ENCODE measurements at regions not wholly inside any gene's neighbourhood (a gene's known extent, or its start where the extent isn't known, plus 50 kb on each side); places are given as distances from the start of the nearest gene placed in this dataset.

DNA sequence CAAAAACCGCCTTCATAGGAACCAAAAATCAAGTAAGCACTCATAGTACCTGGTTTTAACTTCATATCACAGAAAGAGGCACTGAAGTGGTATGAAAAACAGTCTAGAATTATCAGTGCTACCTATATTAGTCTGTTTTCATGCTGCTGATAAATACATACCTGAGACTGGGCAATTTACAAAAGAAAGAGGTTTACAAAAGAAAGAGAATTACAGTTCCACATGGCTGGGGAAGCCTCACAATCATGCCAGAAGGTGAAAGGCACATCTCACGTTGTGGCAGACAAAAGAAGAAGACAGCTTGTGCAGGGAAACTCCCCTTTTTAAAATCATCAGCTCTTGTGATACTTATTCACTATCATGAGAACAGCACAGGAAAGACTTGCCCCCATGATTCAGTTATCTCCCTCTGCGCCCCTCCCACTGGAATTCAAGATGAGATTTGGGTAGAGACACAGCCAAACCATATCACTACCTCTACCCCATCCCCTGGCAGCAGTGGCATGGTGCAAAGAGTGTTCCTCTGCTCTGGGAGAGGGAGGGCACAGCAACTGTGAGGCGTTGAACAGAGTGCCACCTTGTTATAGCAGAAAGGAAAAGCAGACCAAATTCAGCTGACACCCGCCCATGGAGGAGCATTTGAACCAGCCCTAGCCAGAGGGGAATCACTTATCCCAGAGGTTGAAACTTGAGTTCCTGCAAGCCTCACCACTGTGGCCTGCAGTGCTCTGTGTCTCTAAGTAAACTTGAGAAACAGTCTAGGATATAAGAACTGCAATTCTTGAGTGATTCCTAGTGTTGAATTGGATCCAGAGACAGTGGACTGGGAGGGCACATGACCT lies 61.9 kb upstream of the PTPRZ1 start:
- DNase-seq (ENCODE audit: low read depth in 3 of 3, low spot score in 2 of 3): no peak

DNA sequence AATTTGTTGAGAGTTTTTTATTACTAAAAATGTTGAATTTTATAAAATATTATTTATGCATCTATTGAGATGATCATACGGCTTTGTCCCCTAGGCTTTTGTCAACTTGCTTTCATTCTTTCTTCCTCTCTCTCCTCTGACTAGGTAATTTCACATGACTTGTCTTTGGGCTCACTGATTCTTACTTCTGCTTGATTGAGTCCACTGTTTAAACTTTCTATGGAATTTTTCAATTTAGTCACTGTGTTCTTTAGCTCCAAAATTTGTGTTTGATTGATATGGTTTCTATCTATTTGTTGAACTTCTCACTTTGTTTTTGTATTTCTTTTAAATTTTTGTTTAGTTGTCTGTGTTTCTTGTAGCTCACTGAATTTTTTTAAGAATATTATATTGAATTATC lies 65.9 kb upstream of the PTPRZ1 start:
- DNase-seq (ENCODE audit: low read depth in 3 of 3, low spot score in 2 of 3): no peak

GRCh38 chr7:121803039-121803438 lies 69.9 kb upstream of the PTPRZ1 start:
- DNase-seq (ENCODE audit: low read depth in 3 of 3, low spot score in 2 of 3): no peak

DNA sequence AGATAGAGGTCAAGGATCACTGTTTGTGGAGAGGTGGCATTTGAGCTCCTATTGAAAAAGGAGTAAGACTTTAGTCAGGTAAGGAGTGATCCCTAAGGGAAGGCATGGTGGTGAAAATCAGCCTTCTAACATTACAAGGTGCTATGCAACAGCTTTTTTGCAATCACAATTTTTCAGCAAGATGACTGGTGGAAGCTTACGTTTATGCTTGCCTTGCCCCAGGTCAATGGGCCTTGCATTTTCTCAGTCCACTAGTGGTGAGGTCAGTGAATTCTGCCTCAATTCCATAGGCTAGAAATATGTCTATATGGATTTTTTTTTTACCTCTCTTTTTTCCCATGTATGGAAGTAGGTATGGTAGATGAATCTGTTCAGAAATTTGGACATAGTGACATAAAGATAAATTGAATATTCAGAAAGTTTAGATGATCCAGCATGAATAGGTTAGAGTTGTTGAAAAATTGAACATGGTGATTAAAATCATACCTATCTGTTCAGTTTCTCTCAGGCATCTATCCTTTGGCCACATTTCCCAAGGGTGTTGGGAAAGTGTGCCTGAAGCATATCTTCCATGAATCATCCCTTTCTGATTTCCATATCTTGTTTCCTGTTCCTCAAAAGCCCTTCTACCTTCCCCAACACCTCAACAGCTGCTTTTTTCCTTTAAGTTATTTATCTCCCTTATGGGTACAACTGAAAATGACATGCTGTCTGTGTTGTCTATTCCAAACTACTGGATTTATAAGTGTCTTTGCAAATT lies 71.9 kb upstream of the PTPRZ1 start:
- DNase-seq (ENCODE audit: low read depth in 3 of 3, low spot score in 2 of 3): no peak

DNA sequence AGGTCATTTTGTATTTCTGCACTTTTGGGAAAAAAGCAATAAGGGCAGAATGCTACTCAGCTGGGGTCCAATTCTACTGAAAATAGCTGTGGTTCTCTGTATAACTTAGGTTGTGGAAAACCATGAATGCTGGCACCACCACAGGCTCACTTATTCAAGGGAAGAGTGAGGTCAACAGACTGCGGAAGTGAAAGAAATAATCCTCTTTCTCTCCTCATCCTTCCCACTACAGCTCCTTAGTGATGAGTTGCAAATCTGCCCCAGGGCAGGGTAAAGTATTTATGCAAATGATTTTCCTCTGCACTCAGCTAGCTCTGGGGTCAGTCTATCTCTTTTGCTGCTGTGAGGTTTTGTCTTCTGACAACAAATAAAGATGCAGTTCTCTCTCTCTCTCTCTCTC lies 74.1 kb upstream of the PTPRZ1 start:
- DNase-seq (ENCODE audit: low read depth in 3 of 3, low spot score in 2 of 3): no peak

DNA sequence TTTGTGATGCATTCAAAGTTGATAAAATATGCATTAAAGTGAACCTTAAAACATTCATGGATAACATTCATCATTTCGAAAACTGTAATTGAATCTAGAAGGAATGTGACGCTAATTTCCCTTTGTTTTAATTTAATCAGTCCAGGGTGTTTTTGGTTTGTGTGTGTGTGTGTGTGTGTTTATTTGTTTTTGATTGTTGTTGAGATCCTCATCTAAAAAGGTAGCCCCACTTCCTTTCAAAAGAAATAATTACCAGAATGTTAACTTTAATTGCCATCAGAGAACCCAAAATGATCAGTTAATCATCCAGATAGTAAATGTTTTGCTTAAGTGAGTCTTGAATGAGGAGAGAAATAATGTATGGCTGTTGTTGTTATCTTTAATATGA lies 74.5 kb upstream of the PTPRZ1 start:
- DNase-seq (ENCODE audit: low read depth in 3 of 3, low spot score in 2 of 3): no peak

DNA sequence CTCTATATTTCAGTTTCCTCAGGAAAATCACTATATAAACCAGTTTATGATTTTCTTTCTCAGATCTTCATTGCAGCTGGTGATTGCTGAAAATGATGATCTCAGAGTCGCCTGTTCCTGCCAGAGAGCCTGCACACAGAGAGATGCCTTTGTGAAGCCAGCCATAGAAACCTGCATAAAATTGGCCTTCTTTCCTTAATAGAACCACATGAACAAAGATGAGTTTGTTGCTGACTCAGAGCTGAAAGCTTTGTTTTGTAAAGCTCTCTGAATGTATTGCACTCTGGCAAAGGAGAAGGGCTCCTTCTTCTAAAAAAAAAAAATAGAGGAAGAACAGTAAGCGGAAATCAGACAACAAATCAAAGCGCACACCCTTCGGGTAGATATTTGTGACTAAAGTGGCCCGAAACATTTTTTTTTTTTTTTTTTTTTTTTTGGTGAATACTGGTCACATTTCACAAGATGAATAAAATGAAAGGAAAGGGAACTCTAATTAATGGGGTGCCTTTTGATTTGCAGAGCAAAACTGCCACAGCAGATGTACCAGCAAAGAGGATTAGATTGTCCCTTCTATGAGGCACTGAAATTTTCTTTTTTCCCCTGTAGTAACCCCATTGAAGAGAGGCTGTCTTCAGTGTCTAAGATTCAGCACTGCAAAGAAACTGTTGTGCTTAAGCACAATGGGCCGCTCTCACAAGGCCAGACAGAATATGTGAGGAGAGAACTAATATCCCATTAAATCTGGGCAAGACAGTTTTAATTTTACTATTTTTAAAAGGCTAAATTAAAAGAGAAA lies 75.1 kb upstream of the PTPRZ1 start:
- no peak for DNase-seq (ENCODE audit: low read depth in 3 of 3, low spot score in 2 of 3)

GRCh38 chr7:121796936-121797656 lies 75.9 kb upstream of the PTPRZ1 start:
- DNase-seq (ENCODE audit: low read depth in 3 of 3, low spot score in 2 of 3): no peak

DNA sequence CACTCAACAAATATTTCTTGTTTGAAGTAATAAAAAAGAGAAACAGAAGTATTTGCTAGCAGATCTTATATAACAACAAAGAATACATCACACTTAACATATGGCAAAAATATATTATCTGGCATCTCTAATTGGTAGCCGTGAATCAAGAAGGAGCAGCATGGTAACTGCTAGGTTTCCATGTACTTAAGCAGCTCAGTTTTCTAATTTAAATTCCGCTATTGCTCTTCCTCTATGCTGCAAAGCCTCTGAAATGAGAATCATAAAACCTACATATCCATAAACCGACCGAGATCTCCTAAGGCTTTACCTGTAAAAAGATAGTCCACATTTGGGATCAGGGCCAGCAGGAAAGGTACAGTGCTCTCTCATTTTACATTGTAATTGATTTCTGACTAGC lies 76.6 kb upstream of the PTPRZ1 start:
- DNase-seq (ENCODE audit: low read depth in 3 of 3, low spot score in 2 of 3): no peak

- no peak for DNase-seq (ENCODE audit: low read depth in 3 of 3, low spot score in 2 of 3)
These were observed 77.2 kb upstream of the PTPRZ1 start for GRCh38 chr7:121795736-121796135.

GRCh38 chr7:121793716-121794115 lies 79.2 kb upstream of the PTPRZ1 start:
- no peak for DNase-seq (ENCODE audit: low read depth in 3 of 3, low spot score in 2 of 3)

DNA sequence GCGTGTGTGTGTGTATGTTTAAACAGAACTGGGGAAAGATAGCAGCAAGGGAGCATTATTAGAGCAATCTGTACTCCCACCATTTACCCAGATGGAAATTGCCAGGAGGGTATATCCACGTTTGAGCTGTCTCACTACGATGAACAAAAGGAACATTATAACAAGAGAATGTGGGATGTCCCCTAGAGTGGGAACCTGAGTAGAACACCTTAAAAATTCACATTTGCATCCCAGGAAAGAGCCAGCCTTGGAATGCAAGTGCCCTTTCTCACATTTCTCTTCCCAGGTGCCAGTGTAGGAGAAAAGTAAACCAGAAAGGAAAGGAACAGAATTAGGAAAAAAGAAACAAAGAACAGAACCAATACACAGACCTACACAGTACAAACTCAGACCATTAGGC lies 95.3 kb upstream of the PTPRZ1 start:
- no peak for DNase-seq (ENCODE audit: low read depth in 3 of 3, low spot score in 2 of 3)

- no peak for DNase-seq (ENCODE audit: low read depth in 3 of 3, low spot score in 2 of 3)
These were observed 98.4 kb upstream of the PTPRZ1 start for GRCh38 chr7:121774563-121774962.

DNA sequence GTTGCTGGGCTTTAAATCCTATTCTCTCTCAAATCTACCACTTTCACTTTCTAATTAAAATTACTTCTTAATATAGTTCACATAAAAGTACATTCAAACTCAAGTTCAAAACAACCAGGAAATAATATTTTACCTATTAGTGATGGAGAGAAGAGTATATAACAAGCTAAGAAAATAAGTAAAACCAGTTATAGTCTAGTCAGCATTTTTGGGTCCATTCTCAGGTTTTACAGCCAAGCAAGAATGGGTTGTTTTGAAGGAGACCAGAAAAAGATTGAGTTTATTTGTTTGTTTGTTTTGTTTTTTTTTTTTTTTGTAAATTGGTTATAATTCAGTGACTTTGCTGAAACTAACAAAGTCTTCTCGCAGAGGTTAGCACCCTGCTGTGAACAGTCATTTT lies 106.3 kb upstream of the PTPRZ1 start:
- DNase-seq (ENCODE audit: low read depth in 3 of 3, low spot score in 2 of 3): no peak

DNA sequence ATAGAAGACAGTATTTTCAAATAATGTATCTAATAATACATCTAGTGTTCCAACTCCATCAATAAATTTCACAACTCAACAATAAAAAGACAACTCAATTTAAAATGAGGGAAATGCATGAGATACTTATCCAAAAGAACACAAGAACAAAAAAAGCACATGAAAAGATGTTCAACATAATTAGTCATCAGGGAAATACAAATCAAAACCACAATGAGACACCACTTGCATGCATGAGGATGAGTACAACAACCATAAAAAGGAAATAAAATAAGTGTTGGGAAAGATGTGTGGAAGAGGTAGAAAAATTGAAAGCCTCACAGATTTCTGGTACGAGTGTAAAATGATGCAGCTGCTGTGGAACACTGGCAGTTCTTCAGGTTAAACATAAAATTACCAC lies 111.6 kb upstream of the PTPRZ1 start:
- no peak for DNase-seq (ENCODE audit: low read depth in 3 of 3, low spot score in 2 of 3)

DNA sequence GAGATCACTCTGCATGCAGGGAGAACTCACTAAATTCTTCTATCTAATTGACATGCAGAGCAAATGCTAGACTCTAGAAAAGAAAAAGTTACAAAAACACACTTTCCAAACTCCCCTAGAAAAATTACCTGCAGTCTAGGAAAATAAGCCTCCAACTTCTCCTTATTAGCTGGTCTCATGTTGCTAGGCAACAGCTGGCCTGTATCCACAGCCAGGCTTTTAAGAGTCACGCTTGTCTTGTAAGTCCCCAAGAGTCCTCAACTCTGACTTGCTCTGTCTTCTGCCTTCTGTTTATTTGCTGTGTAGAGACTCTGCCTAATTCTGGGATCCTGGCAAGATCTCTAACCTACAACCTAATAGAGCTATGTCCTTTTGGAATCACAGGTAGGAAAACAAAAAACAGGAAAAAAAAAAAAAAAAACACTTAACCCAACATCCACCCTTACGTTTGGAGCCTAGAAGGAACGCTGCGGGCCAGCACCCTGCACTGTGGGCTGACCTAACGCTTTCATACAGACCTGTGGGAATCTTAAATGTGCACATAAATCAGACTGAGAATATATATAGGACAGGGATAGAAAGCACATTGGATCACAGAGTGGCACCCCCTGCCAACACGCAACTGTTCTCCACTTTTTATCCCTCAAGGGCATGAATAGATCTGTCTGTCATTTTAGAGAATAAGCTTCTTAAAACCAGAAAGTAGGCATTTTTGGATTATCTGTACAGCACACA lies 117.0 kb upstream of the PTPRZ1 start:
- no peak for DNase-seq (ENCODE audit: low read depth in 3 of 3, low spot score in 2 of 3)

- DNase-seq (ENCODE audit: low read depth in 3 of 3, low spot score in 2 of 3): no peak
These were observed 117.7 kb upstream of the PTPRZ1 start for GRCh38 chr7:121755286-121755685.

GRCh38 chr7:121753944-121754343 lies 119.0 kb upstream of the PTPRZ1 start:
- DNase-seq (ENCODE audit: low read depth in 3 of 3, low spot score in 2 of 3): no peak

DNA sequence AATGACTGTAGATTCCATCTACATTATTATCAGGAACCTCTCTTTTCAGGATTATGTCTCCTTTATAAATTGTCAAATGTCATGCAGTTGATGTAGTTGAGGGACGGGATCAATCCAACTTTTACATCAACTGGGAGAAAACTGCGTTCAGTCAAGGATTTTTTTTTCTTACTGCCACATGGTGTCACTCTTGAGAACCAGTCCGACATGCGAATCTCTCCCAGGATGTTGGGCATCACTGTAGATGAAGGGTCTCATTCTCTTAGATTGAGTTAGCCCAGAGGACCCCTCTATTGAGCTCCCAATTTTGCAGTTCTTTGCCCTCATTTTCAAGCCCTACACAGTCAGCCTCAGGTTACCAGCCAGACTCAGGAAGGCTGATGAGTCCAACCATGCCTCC lies 120.3 kb upstream of the PTPRZ1 start:
- DNase-seq (ENCODE audit: low read depth in 3 of 3, low spot score in 2 of 3): no peak

DNA sequence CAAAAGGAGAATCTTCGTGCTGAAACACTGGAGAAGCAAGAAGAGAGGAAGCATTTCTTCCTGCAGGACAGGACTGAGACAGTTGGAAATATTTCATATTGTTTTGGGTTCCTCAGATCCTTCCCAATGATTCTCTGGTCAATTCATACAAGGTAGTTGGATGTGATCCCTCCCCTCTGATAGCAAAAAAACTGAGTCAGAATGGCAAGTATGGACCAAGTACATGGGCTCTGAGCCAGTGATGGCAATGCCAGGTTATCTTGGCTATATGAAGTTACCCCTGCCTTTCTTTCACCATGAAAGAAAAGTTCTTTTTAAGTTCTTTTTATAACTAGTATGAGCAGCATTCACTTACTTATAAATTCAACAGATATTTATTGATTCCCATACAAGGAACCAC lies 124.4 kb upstream of the PTPRZ1 start:
- DNase-seq (ENCODE audit: low read depth in 3 of 3, low spot score in 2 of 3): no peak

Data from right renal cortex interstitium (tissue), 3 donors.